Skeletal muscle satellite cell (primary cell): ENCODE measurements at regions not wholly inside any gene's neighbourhood (a gene's known extent, or its start where the extent isn't known, plus 50 kb on each side); places are given as distances from the start of the nearest gene placed in this dataset.
"Not testable (repeated sequence)": the region's sequence is repeated elsewhere in the genome, so short reads cannot be mapped to it uniquely, and the experiment has no call there.

Source experiments
- H3K27me3 ChIP-seq: 2 replicates; pipeline ENCODE4 v1.7.0; 2013; ENCODE audit warnings: low read length; ENCODE audit not compliant: control insufficient read depth, insufficient read depth
- H3K36me3 ChIP-seq: 2 replicates; pipeline ENCODE4 v1.7.0; 2013; ENCODE audit warnings: mild to moderate bottlenecking, control low read depth, low read length; ENCODE audit not compliant: insufficient read depth
- H3K4me1 ChIP-seq: 2 replicates; pipeline ENCODE4 v1.7.0; 2013; ENCODE audit warnings: low read length; ENCODE audit not compliant: control insufficient read depth, insufficient read depth
- H3K4me2 ChIP-seq: 2 replicates; pipeline ENCODE4 v1.7.0; 2013; ENCODE audit warnings: mild to moderate bottlenecking, low read length
- H3K4me3 ChIP-seq: 2 replicates; pipeline ENCODE4 v1.7.0; 2013; ENCODE audit warnings: low read length
- H3K9ac ChIP-seq: 2 replicates; pipeline ENCODE4 v1.7.0; 2013; ENCODE audit warnings: mild to moderate bottlenecking, low read depth, low read length, moderate library complexity
- H3K9me3 ChIP-seq: replicated peaks from 2 replicates; pipeline ENCODE4 v1.7.0; 2013; ENCODE audit warnings: mild to moderate bottlenecking, control low read depth, low read length

DNA sequence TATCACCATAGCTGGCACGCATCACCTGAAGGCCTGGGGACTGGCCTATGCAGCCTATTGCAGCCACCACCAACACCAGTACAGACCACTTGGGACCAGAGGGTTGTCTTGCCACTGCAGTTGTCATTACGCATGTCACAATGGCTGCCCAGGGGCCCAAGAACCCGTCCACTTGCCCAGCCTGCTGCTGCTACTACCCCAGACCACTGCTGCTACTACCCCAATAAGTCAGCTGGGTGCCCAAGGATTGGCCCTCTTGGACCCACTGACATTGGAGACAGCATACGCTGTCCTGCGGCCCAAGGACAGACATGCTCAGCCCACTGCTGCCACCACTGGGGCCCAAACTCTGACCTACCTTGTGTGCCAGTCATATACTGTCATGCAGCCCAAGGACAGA is 102.7 kb upstream of the OR9Q1 start:
- H3K36me3 ChIP-seq: no peaks in the 10 kb centered on the region
- H3K9me3 ChIP-seq: no peaks in the 10 kb centered on the region
- H3K9ac ChIP-seq: no peak overlapping the region
- H3K4me2 ChIP-seq: no peak overlapping the region
- H3K4me1 ChIP-seq: no peaks in the 10 kb centered on the region
- no peaks in the 10 kb centered on the region for H3K27me3 ChIP-seq
- no peak overlapping the region for H3K4me3 ChIP-seq

DNA sequence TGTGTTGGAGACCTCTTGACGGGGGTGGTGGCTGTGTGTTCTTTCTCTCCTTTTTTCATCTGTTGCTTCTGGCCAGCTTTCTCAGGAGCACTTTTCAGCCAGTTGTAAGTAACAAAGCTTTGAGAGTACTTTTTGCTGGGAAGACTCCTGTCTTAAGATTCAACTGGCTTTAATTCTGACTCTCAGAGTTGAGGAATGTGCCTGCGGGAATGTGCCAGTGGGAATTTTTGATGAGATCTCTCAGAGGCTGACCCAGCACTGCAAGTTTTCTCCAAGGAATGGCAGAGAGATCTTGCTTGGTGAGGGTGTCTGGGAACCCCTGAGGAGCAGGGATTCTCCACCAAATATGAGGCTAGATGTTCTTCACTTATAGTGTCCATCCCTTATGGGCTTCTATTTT is 91.6 kb upstream of the OR9Q1 start:
- no peaks in the 10 kb centered on the region for H3K4me1 ChIP-seq
- no peaks in the 10 kb centered on the region for H3K27me3 ChIP-seq
- H3K4me2 ChIP-seq: no peak overlapping the region
- no peaks in the 10 kb centered on the region for H3K36me3 ChIP-seq
- no peaks in the 10 kb centered on the region for H3K9me3 ChIP-seq
- H3K4me3 ChIP-seq: no peak overlapping the region
- H3K9ac ChIP-seq: no peak overlapping the region

DNA sequence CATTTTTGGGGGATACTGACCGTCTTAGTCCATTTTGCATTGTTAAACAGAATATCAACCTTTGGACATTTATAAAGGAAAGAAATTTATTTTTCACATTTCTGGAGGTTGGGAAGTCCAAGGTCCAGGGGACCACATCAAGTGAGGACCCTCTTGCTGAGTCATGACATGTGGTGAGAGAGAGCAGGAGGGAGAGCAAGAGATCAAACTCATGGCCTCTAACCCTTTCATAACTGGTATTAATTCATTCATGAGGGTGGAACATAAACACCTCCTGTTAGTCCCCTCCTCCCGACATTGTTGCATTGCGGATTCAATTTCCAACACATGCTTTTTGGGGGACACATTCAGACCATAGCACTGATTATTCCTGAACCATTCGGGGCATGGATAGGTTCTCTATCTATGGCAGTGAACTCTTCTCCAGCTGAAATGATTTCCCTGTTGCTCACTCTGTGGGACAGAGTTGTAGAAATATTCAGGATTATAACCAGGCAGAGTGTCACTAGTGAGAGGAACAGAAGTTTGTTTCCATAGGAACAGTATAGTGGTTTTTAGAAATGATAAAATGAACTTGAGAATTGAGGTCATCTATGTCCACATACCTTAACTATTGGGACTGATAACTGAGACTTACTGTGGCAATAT is 88.2 kb upstream of the OR9Q1 start:
- H3K9ac ChIP-seq: no peak overlapping the region
- H3K4me1 ChIP-seq: no peaks in the 10 kb centered on the region
- H3K36me3 ChIP-seq: no peaks in the 10 kb centered on the region
- no peaks in the 10 kb centered on the region for H3K9me3 ChIP-seq
- no peak overlapping the region for H3K4me2 ChIP-seq
- no peak overlapping the region for H3K4me3 ChIP-seq
- H3K27me3 ChIP-seq: peaks cover 5% of the 10 kb centered on the region

DNA sequence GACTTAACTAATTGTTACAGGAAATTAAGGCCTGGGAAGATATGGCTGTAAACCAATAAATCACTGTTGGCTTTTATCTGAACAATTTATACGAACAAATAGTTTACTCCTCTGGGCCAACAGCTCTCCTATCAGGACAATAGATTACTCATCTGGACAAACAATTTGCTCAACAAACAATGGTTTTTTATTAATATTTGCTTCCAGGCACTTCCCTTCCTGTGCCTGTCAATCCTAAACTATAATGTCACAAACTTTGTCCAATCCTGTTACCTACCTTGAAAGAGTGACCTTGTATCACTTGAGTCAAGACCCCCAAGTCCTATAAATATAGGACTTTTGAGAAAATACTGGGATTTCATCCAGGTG is 87.6 kb upstream of the OR9Q1 start:
- Histone ChIP-seq H3K4me2 (no peak overlapping the region), H3K36me3 (no peaks in the 10 kb centered on the region), H3K4me3 (no peak overlapping the region), H3K27me3 (peaks cover 5% of the 10 kb centered on the region), H3K4me1 (no peaks in the 10 kb centered on the region), H3K9me3 (no peaks in the 10 kb centered on the region), H3K9ac (no peak overlapping the region)

DNA sequence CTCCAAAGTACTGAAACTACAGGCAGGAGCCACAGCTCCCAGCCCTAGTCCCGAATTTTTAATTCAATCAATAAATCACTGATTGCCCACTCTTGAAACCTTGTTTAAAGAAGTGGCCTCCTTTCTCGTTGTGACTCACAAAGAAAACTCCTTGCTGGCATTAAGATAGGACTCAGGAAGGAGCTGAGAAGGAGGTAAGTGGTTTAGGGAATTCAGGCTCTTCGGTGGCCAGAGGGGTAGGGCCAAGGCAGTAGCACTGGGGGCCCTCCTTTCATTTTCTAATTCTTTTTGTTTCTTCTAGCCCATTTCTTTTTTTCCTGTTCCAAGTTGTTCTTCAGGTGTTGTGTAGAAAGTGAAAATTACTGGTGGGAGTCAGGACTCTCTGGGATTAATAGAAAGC is 86.2 kb upstream of the OR9Q1 start:
- no peak overlapping the region for H3K4me2 ChIP-seq
- no peaks in the 10 kb centered on the region for H3K36me3 ChIP-seq
- H3K27me3 ChIP-seq: peaks cover 5% of the 10 kb centered on the region
- no peak overlapping the region for H3K4me3 ChIP-seq
- H3K4me1 ChIP-seq: no peaks in the 10 kb centered on the region
- no peaks in the 10 kb centered on the region for H3K9me3 ChIP-seq
- H3K9ac ChIP-seq: no peak overlapping the region

DNA sequence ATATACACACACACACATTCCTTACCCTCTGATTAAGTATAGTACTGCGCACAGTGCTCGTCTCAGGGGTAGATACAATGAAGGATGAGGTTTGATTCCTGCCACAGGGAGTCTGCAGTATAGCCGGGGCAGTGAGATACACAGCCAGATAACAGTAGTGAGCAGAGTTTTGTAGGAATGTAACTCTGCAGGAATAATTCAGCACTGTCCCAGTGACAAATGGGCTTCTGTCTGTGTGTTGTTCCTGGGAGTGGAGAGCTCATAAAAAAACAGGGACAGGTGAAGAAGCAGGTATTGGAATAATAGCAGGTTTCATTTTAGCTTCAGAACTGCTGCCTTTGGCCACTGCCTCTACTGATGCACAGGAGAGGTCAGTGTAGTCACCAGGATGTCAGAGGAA is 85.3 kb upstream of the OR9Q1 start:
- Histone ChIP-seq H3K4me1 (no peaks in the 10 kb centered on the region), H3K36me3 (no peaks in the 10 kb centered on the region), H3K4me3 (no peak overlapping the region), H3K27me3 (peaks cover 5% of the 10 kb centered on the region), H3K9ac (no peak overlapping the region), H3K4me2 (no peak overlapping the region), H3K9me3 (no peaks in the 10 kb centered on the region)

DNA sequence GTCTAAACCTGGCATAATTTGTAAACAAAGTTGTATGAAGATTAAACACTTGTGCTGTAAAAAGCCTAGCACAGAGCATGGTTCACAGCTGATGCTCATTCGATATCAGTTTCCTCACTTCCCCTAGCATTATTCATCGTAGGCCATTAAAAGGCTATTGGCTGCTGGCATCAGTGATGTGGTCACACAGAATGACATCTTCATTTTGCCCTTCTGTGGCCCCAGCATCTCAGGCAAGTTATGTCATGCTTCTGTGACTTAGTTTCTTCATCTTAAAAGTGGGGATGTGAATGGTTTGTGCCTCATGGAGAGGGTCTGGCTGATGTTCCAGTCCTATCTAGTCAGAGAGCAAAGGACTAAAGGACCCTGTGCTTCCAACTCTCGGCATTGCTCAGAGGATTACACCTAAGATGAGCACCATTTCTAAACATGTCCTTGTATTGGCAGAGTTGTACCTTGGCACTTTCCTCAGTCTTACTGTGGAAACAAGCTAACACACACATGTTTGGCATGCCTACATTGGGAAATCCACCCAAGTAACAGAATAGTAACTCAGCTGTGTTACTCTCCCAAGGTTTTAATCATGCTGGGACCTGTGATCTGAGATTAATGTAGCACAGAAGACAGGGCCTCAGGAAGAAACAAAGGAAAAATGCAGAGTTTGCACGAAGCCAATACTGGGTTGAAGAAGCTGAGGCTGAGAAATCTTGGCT is 83.5 kb upstream of the OR9Q1 start:
- H3K9ac ChIP-seq: no peak overlapping the region
- H3K4me2 ChIP-seq: no peak overlapping the region
- H3K4me1 ChIP-seq: no peaks in the 10 kb centered on the region
- no peak overlapping the region for H3K4me3 ChIP-seq
- H3K36me3 ChIP-seq: no peaks in the 10 kb centered on the region
- peaks cover 5% of the 10 kb centered on the region for H3K27me3 ChIP-seq
- no peaks in the 10 kb centered on the region for H3K9me3 ChIP-seq

DNA sequence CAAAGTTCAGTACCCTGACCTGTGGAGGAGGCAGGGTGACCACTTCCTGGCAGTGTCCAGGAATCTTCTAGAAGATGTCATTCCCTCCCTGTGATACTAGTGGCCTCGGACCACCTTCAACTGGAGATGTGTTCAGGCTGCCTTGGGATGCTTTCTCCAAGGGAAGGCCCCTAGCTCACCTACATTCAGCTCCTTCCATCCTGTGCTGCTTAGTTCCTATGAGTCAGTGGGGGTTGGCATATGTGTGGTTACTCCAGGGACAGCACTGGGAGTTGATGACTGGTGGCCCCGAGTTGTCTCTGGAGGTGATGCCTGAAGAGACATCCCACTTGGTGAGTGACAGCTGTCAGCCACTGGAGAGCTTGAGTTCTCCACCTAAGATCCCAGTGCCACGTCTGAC is 81.8 kb upstream of the OR9Q1 start:
- H3K9ac ChIP-seq: no peak overlapping the region
- no peak overlapping the region for H3K4me3 ChIP-seq
- no peaks in the 10 kb centered on the region for H3K9me3 ChIP-seq
- no peaks in the 10 kb centered on the region for H3K4me1 ChIP-seq
- peaks cover 5% of the 10 kb centered on the region for H3K27me3 ChIP-seq
- no peak overlapping the region for H3K4me2 ChIP-seq
- no peaks in the 10 kb centered on the region for H3K36me3 ChIP-seq

DNA sequence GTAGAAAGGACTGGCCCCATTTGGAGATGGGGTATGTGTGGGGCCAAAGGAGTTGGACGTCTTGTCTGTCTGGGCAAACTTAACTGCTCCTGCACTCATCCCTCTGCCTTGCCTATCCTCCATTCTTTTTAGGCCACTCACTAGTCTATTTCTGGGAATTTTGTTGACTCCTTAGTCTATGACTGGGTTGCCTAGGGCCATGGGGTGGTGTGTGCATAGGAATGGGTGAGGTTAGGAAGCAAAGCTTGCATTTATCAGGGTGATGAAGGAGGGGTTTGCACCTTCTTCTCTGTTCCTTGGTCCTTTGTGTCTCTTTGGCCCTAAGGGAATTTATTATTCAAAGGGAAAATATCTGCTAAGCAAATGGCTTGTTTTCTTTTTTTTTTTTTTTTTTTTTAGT is 80.9 kb upstream of the OR9Q1 start:
- Histone ChIP-seq H3K9ac (no peak overlapping the region), H3K36me3 (no peaks in the 10 kb centered on the region), H3K27me3 (peaks cover 5% of the 10 kb centered on the region), H3K4me2 (no peak overlapping the region), H3K4me3 (no peak overlapping the region), H3K9me3 (no peaks in the 10 kb centered on the region), H3K4me1 (no peaks in the 10 kb centered on the region)

DNA sequence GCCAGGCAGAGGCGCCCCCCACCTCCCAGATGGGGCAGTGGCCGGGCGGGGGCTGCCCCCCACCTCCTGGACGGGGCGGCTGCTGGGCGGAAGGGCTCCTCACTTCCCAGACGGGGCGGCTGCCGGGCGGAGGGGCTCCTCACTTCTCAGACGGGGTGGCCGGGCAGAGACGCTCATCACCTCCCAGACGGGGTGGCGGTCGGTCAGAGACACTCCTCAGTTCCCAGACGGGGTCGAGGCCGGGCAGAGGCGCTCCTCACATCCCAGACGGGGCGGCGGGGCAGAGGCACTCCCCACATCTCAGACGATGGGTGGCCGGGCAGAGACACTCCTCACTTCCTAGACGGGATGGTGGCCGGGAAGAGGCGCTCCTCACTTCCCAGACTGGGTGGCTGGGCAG is 79.9 kb upstream of the OR9Q1 start:
- H3K27me3 ChIP-seq, H3K9ac ChIP-seq, H3K4me3 ChIP-seq, H3K36me3 ChIP-seq, H3K4me1 ChIP-seq, H3K4me2 ChIP-seq, H3K9me3 ChIP-seq: not testable (repeated sequence)

DNA sequence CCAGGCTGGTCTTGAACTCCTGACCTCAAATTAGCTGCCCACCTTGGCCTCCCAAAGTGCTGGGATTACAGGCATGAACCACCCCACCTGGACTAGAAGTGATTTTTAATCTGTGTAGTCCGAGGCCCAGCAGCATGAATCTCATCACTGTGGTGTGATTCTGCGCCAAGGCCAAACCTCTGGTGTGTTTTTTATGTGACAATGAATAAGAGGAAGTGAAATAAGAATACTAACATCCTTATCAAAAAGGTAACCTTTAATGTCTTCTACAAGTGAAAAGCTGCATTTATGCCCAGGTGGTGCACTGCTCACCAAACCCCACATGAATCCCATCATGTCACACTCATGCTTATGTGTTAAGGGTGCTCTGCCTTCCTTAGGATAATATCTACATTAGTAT is 77.1 kb upstream of the OR9Q1 start:
- Histone ChIP-seq H3K27me3 (no peaks in the 10 kb centered on the region), H3K4me1 (no peaks in the 10 kb centered on the region), H3K9ac (no peak overlapping the region), H3K4me3 (no peak overlapping the region), H3K36me3 (no peaks in the 10 kb centered on the region), H3K9me3 (no peaks in the 10 kb centered on the region), H3K4me2 (no peak overlapping the region)

DNA sequence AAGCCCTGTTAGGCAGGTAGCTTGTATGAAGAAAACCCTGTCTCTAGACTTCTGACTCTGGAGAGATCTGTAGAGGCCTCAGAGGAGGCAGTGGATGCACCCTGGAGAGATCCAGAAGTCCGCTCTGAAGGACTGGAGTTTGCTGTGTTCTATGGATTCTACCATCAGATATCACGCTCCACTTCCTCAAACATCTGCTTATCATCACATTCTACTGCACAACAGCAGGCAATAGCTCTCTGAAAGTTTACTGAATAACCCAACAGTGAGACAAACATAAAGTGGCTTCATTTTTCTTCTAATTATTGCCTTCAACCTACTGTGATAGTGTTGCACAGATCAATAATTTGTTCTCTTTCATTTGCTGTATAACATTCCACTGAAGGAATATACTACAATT is 59.0 kb upstream of the OR9Q1 start:
- Histone ChIP-seq H3K4me2 (no peak overlapping the region), H3K4me3 (no peak overlapping the region), H3K9ac (no peak overlapping the region)

More for the DNA sequence above, 59.0 kb upstream of the OR9Q1 start:
- no peaks in the 10 kb centered on the region for H3K4me1 ChIP-seq
- H3K27me3 ChIP-seq: peaks cover 10% of the 10 kb centered on the region
- H3K36me3 ChIP-seq: no peaks in the 10 kb centered on the region
- H3K9me3 ChIP-seq: no peaks in the 10 kb centered on the region
